ENCODE measurements at regions not wholly inside any gene's neighbourhood (a gene's known extent, or its start where the extent isn't known, plus 50 kb on each side); places are given as distances from the start of the nearest gene placed in this dataset.
"Not testable (repeated sequence)": the region's sequence is repeated elsewhere in the genome, so short reads cannot be mapped to it uniquely, and the experiment has no call there.

- 100% methylated on average over 2 of the region's 6 CpGs for WGBS (ENCODE audit: insufficient coverage)
- Histone ChIP-seq H3K9me3 (ENCODE audit: control insufficient read depth, insufficient read depth, low read length) (no peaks in the 10 kb centered on the region), H3K4me3 (ENCODE audit: low read depth, low read length) (no peak overlapping the region), H3K4me1 (ENCODE audit: control insufficient read depth, insufficient read depth, low read length) (no peaks in the 10 kb centered on the region), H3K36me3 (ENCODE audit: control insufficient read depth, insufficient read depth, low read length) (no peaks in the 10 kb centered on the region), H3K27me3 (ENCODE audit: control insufficient read depth, insufficient read depth, low read length) (no peaks in the 10 kb centered on the region), H3K27ac (ENCODE audit: low read depth, low read length) (no peak overlapping the region)
- no peak for DNase-seq (ENCODE audit: low read depth in 4 of 6, low spot score in 6 of 6)
Observed at GRCh38 chr11:128152796-128153696, 434.3 kb downstream of the ETS1 start.

DNA sequence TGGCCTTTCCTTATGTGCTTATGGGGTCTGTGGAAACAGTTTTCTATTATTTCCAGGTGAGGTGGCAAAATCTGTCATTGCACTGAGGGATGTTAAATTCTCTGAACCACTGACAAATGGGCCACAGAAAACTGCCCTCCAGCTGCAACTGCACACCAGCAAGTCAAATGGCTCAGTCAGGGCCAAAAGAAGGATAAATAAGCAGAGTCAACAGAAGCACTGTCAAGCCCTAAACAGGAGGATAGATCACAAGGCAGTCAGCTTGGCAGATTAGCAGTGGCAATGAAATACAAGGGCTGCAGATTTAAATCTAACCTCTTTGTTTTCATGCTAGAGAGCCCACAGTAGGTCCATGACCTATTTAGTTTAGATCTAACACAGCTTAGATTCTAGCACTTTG is 435.6 kb downstream of the ETS1 start:
- Histone ChIP-seq H3K9me3 (ENCODE audit: control insufficient read depth, insufficient read depth, low read length) (no peaks in the 10 kb centered on the region), H3K27me3 (ENCODE audit: control insufficient read depth, insufficient read depth, low read length) (no peaks in the 10 kb centered on the region), H3K36me3 (ENCODE audit: control insufficient read depth, insufficient read depth, low read length) (no peaks in the 10 kb centered on the region), H3K27ac (ENCODE audit: low read depth, low read length) (no peak overlapping the region), H3K4me1 (ENCODE audit: control insufficient read depth, insufficient read depth, low read length) (no peaks in the 10 kb centered on the region), H3K4me3 (ENCODE audit: low read depth, low read length) (no peak overlapping the region)
- no peak for DNase-seq (ENCODE audit: low read depth in 4 of 6, low spot score in 6 of 6)

DNA sequence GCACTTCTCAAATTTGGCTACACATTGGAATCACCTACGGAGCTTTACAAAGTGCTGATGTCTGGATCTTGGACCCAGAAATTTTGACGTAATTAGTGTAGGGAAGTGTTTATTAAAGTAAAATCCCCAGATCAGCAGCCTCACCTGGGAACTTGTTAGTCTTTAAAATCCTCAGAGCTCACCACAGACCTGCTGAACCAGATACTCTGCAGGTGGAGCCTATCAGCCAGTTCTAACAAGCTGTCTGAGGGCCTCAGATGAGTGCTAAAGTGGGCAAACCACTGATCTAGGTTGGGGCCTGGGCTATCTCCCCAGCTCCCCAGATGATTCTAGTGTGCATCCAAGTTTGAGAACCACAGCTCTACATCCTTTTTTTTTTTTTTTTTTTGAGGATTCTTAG is 436.0 kb downstream of the ETS1 start:
- H3K27ac ChIP-seq (ENCODE audit: low read depth, low read length): no peak overlapping the region
- no peak for DNase-seq (ENCODE audit: low read depth in 4 of 6, low spot score in 6 of 6)
- H3K4me3 ChIP-seq (ENCODE audit: low read depth, low read length): no peak overlapping the region
- no peaks in the 10 kb centered on the region for H3K9me3 ChIP-seq (ENCODE audit: control insufficient read depth, insufficient read depth, low read length)
- no peaks in the 10 kb centered on the region for H3K36me3 ChIP-seq (ENCODE audit: control insufficient read depth, insufficient read depth, low read length)
- no peaks in the 10 kb centered on the region for H3K4me1 ChIP-seq (ENCODE audit: control insufficient read depth, insufficient read depth, low read length)
- WGBS (ENCODE audit: insufficient coverage): no CpG with 5 or more reads among the region's 2 CpGs
- no peaks in the 10 kb centered on the region for H3K27me3 ChIP-seq (ENCODE audit: control insufficient read depth, insufficient read depth, low read length)

DNA sequence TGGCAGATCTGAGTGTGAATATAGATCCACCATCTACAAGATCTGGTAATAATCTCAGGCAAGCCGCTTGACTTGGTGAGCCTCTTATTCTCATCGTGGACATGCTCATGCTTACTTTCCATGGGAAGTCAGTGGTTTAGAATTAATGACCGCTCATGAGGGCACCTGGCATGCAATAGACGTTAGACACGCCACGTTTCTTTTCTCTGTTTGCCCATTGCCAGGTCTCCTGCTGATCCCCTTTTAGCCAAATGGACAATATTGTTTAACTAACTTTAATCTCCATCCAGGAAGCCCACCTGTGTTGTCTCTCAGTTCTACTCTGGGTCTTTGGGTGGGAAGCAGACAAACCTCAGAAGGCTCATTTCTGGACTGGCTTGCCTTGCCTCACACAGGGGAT is 439.1 kb downstream of the ETS1 start:
- no peaks in the 10 kb centered on the region for H3K27me3 ChIP-seq (ENCODE audit: control insufficient read depth, insufficient read depth, low read length)
- DNase-seq (ENCODE audit: low read depth in 4 of 6, low spot score in 6 of 6): no peak
- H3K4me3 ChIP-seq (ENCODE audit: low read depth, low read length): no peak overlapping the region
- WGBS (ENCODE audit: insufficient coverage): 72% methylated on average over 6 of the region's 6 CpGs
- H3K9me3 ChIP-seq (ENCODE audit: control insufficient read depth, insufficient read depth, low read length): no peaks in the 10 kb centered on the region
- H3K4me1 ChIP-seq (ENCODE audit: control insufficient read depth, insufficient read depth, low read length): no peaks in the 10 kb centered on the region
- H3K36me3 ChIP-seq (ENCODE audit: control insufficient read depth, insufficient read depth, low read length): no peaks in the 10 kb centered on the region
- H3K27ac ChIP-seq (ENCODE audit: low read depth, low read length): no peak overlapping the region

DNA sequence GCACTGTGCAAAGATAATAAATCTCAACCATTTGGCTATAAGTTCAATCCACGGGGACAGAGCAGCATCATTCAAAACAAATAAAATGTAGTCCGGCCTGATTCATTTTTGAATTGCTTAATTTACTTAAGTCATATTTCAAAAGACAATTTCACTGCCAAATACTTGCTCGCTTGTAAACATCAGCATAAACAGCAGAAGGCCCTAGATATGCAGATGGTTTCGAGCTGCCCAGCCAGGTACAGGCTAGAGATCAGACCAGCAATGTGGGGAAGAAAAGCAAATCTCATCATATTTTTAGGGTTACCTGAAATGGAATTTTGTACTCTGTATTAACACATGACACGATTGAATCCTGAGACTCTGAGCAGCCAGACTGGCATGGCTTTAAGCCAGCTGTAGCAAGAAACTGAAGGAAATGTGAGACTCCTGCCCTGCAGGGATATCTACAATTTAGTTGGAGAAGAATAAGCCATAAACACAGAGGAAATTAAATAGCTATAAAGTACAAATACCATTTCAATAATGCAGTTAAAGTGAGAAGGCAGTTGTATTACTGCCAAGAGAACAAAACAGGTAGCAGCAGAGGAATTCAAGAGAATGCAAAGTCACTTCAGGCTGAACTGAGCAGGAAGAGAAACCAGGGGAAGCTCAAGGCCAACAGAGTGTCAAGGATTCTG is 440.3 kb downstream of the ETS1 start:
- Histone ChIP-seq H3K9me3 (ENCODE audit: control insufficient read depth, insufficient read depth, low read length) (no peaks in the 10 kb centered on the region), H3K4me1 (ENCODE audit: control insufficient read depth, insufficient read depth, low read length) (no peaks in the 10 kb centered on the region), H3K36me3 (ENCODE audit: control insufficient read depth, insufficient read depth, low read length) (no peaks in the 10 kb centered on the region), H3K27ac (ENCODE audit: low read depth, low read length) (no peak overlapping the region), H3K27me3 (ENCODE audit: control insufficient read depth, insufficient read depth, low read length) (no peaks in the 10 kb centered on the region), H3K4me3 (ENCODE audit: low read depth, low read length) (no peak overlapping the region)
- DNase-seq (ENCODE audit: low read depth in 4 of 6, low spot score in 6 of 6): peak in 2 of 6 donors; percentile 39 to 78
- no CpG with 5 or more reads among the region's 5 CpGs for WGBS (ENCODE audit: insufficient coverage)

GRCh38 chr11:128140293-128140692 is 447.1 kb downstream of the ETS1 start:
- H3K9me3 ChIP-seq (ENCODE audit: control insufficient read depth, insufficient read depth, low read length): not testable (repeated sequence)
- no CpG with 5 or more reads among the region's 6 CpGs for WGBS (ENCODE audit: insufficient coverage)

GRCh38 chr11:128135451-128135850 is 451.9 kb downstream of the ETS1 start:
- no peaks in the 10 kb centered on the region for H3K9me3 ChIP-seq (ENCODE audit: control insufficient read depth, insufficient read depth, low read length)
- no peak overlapping the region for H3K4me3 ChIP-seq (ENCODE audit: low read depth, low read length)
- no peaks in the 10 kb centered on the region for H3K36me3 ChIP-seq (ENCODE audit: control insufficient read depth, insufficient read depth, low read length)
- H3K27me3 ChIP-seq (ENCODE audit: control insufficient read depth, insufficient read depth, low read length): no peaks in the 10 kb centered on the region
- 25% methylated on average over 1 of the region's 2 CpGs for whole genome bisulfite sequencing (ENCODE audit: insufficient coverage)
- DNase-seq (ENCODE audit: low read depth in 4 of 6, low spot score in 6 of 6): no peak
- no peak overlapping the region for H3K27ac ChIP-seq (ENCODE audit: low read depth, low read length)
- no peaks in the 10 kb centered on the region for H3K4me1 ChIP-seq (ENCODE audit: control insufficient read depth, insufficient read depth, low read length)

More at GRCh38 chr11:128140293-128140692, 447.1 kb downstream of the ETS1 start:
- H3K4me1 ChIP-seq (ENCODE audit: control insufficient read depth, insufficient read depth, low read length); H3K27me3 ChIP-seq (ENCODE audit: control insufficient read depth, insufficient read depth, low read length); H3K36me3 ChIP-seq (ENCODE audit: control insufficient read depth, insufficient read depth, low read length); H3K4me3 ChIP-seq (ENCODE audit: low read depth, low read length); H3K27ac ChIP-seq (ENCODE audit: low read depth, low read length); DNase-seq (ENCODE audit: low read depth in 4 of 6, low spot score in 6 of 6): not testable (repeated sequence)

GRCh38 chr11:128133501-128133900 is 453.9 kb downstream of the ETS1 start:
- WGBS (ENCODE audit: insufficient coverage): 100% methylated on average over 1 of the region's 3 CpGs
- Histone ChIP-seq H3K9me3 (ENCODE audit: control insufficient read depth, insufficient read depth, low read length) (no peaks in the 10 kb centered on the region), H3K27me3 (ENCODE audit: control insufficient read depth, insufficient read depth, low read length) (no peaks in the 10 kb centered on the region), H3K4me1 (ENCODE audit: control insufficient read depth, insufficient read depth, low read length) (no peaks in the 10 kb centered on the region), H3K36me3 (ENCODE audit: control insufficient read depth, insufficient read depth, low read length) (no peaks in the 10 kb centered on the region), H3K27ac (ENCODE audit: low read depth, low read length) (no peak overlapping the region), H3K4me3 (ENCODE audit: low read depth, low read length) (no peak overlapping the region)
- peak in 1 of 6 donors; percentile 51 for DNase-seq (ENCODE audit: low read depth in 4 of 6, low spot score in 6 of 6)

DNA sequence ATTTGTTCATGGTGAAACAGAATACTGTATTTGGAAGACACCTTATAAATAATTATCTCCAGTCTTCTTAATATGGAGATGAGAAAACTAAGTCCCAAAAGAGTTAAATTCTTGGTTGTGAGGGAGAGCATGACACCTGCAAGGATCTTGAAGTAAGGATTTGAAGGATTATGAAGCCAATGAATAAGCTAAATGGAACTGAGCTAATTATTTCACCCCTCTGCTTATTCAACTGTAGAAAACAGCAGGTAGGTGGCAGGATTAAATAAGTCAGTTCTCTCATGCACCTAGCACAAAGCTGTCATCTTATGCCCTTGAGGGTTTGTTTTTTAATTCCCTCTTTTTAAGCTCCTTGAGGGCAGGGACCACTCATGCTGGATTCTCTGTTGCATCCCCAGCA is 457.3 kb downstream of the ETS1 start:
- Histone ChIP-seq H3K27ac (ENCODE audit: low read depth, low read length) (no peak overlapping the region), H3K27me3 (ENCODE audit: control insufficient read depth, insufficient read depth, low read length) (no peaks in the 10 kb centered on the region), H3K36me3 (ENCODE audit: control insufficient read depth, insufficient read depth, low read length) (no peaks in the 10 kb centered on the region), H3K4me1 (ENCODE audit: control insufficient read depth, insufficient read depth, low read length) (no peaks in the 10 kb centered on the region), H3K9me3 (ENCODE audit: control insufficient read depth, insufficient read depth, low read length) (no peaks in the 10 kb centered on the region), H3K4me3 (ENCODE audit: low read depth, low read length) (no peak overlapping the region)
- DNase-seq (ENCODE audit: low read depth in 4 of 6, low spot score in 6 of 6): no peak

GRCh38 chr11:128125723-128126122 is 461.6 kb downstream of the ETS1 start:
- DNase-seq (ENCODE audit: low read depth in 4 of 6, low spot score in 6 of 6): no peak
- Histone ChIP-seq H3K4me3 (ENCODE audit: low read depth, low read length) (no peak overlapping the region), H3K27ac (ENCODE audit: low read depth, low read length) (no peak overlapping the region), H3K4me1 (ENCODE audit: control insufficient read depth, insufficient read depth, low read length) (no peaks in the 10 kb centered on the region), H3K36me3 (ENCODE audit: control insufficient read depth, insufficient read depth, low read length) (no peaks in the 10 kb centered on the region), H3K9me3 (ENCODE audit: control insufficient read depth, insufficient read depth, low read length) (peaks cover 3% of the 10 kb centered on the region), H3K27me3 (ENCODE audit: control insufficient read depth, insufficient read depth, low read length) (no peaks in the 10 kb centered on the region)
- WGBS (ENCODE audit: insufficient coverage): 95% methylated on average over 3 of the region's 3 CpGs
